ENCODE measurements at regions not wholly inside any gene's neighbourhood (a gene's known extent, or its start where the extent isn't known, plus 50 kb on each side); places are given as distances from the start of the nearest gene placed in this dataset.

- Histone ChIP-seq H2AFZ (ENCODE audit: low read depth, low read length) (no peak overlapping the region), H3K27ac (ENCODE audit: low read length) (no peak overlapping the region)
These were observed 595.5 kb downstream of the INHBA start for GRCh38 chr7:41107330-41107937.

GRCh38 chr7:41104631-41105030, 598.3 kb downstream of the INHBA start:
- Histone ChIP-seq H3K4me1 (ENCODE audit: low read length) (peaks cover 34% of the 10 kb centered on the region), H3K9me3 (ENCODE audit: insufficient read depth, low read length) (no peaks in the 10 kb centered on the region), H3K9ac (ENCODE audit: low read length) (no peak overlapping the region), H3K79me2 (ENCODE audit: low read length) (no peaks in the 10 kb centered on the region), H3K36me3 (replicated peaks; ENCODE audit: low read depth, low read length) (no peaks in the 10 kb centered on the region), H3K4me3 (ENCODE audit: low read length) (no peak overlapping the region), H3K4me2 (ENCODE audit: low read length) (no peak overlapping the region), H2AFZ (ENCODE audit: low read depth, low read length) (no peak overlapping the region), H4K20me1 (ENCODE audit: insufficient read depth, low read length) (no peaks in the 10 kb centered on the region), H3K27me3 (ENCODE audit: low read depth, low read length) (no peaks in the 10 kb centered on the region), H3K27ac (ENCODE audit: low read length) (no peak overlapping the region)
- no peak for TF ChIP-seq EZH2phosphoT487 (IDR thresholded peaks at IDR 0.05; ENCODE audit: low read depth)
- no peak for TF ChIP-seq CTCF (IDR thresholded peaks at IDR 0.05; ENCODE audit: low read depth, low read length)

More at GRCh38 chr7:41107330-41107937, 595.5 kb downstream of the INHBA start:
- Histone ChIP-seq H3K9me3 (ENCODE audit: insufficient read depth, low read length) (no peaks in the 10 kb centered on the region), H3K36me3 (replicated peaks; ENCODE audit: low read depth, low read length) (no peaks in the 10 kb centered on the region), H3K79me2 (ENCODE audit: low read length) (no peaks in the 10 kb centered on the region), H3K4me2 (ENCODE audit: low read length) (no peak overlapping the region), H3K4me3 (ENCODE audit: low read length) (no peak overlapping the region), H3K9ac (ENCODE audit: low read length) (no peak overlapping the region), H3K4me1 (ENCODE audit: low read length) (peaks cover 15% of the 10 kb centered on the region), H3K27me3 (ENCODE audit: low read depth, low read length) (no peaks in the 10 kb centered on the region), H4K20me1 (ENCODE audit: insufficient read depth, low read length) (no peaks in the 10 kb centered on the region)
- TF ChIP-seq EZH2phosphoT487 (IDR thresholded peaks at IDR 0.05; ENCODE audit: low read depth) (no peak), CTCF (IDR thresholded peaks at IDR 0.05; ENCODE audit: low read depth, low read length) (no peak)

- H3K27me3 ChIP-seq (ENCODE audit: low read depth, low read length) = no peaks in the 10 kb centered on the region
- no peaks in the 10 kb centered on the region for H3K9me3 ChIP-seq (ENCODE audit: insufficient read depth, low read length)
- no peaks in the 10 kb centered on the region for H4K20me1 ChIP-seq (ENCODE audit: insufficient read depth, low read length)
- no peaks in the 10 kb centered on the region for H3K36me3 ChIP-seq (replicated peaks; ENCODE audit: low read depth, low read length)
- H3K4me3 ChIP-seq (ENCODE audit: low read length) = peak overlapping the region; percentile 7; the same call in 1 of the 2 replicates
- peak overlapping the region; percentile 33 for H3K4me2 ChIP-seq (ENCODE audit: low read length)
- TF ChIP-seq EZH2phosphoT487 (IDR thresholded peaks at IDR 0.05; ENCODE audit: low read depth) = no peak
- no peak for TF ChIP-seq CTCF (IDR thresholded peaks at IDR 0.05; ENCODE audit: low read depth, low read length)
- no peaks in the 10 kb centered on the region for H3K79me2 ChIP-seq (ENCODE audit: low read length)
- H3K4me1 ChIP-seq (ENCODE audit: low read length) = peaks cover 34% of the 10 kb centered on the region
- 0 out of 2 replicates have a peak overlapping the region, but pooled peaks have one; percentile 14 for H3K9ac ChIP-seq (ENCODE audit: low read length)
- no peak overlapping the region for H2AFZ ChIP-seq (ENCODE audit: low read depth, low read length)
- peak overlapping the region; percentile 79 for H3K27ac ChIP-seq (ENCODE audit: low read length)
These were observed 599.6 kb downstream of the INHBA start for GRCh38 chr7:41103331-41103730.

- Histone ChIP-seq H3K9me3 (ENCODE audit: insufficient read depth, low read length) (no peaks in the 10 kb centered on the region), H4K20me1 (ENCODE audit: insufficient read depth, low read length) (no peaks in the 10 kb centered on the region), H3K27me3 (ENCODE audit: low read depth, low read length) (no peaks in the 10 kb centered on the region), H3K4me1 (ENCODE audit: low read length) (peaks cover 33% of the 10 kb centered on the region), H3K4me2 (ENCODE audit: low read length) (no peak overlapping the region), H3K36me3 (replicated peaks; ENCODE audit: low read depth, low read length) (no peaks in the 10 kb centered on the region), H3K79me2 (ENCODE audit: low read length) (no peaks in the 10 kb centered on the region), H2AFZ (ENCODE audit: low read depth, low read length) (no peak overlapping the region), H3K9ac (ENCODE audit: low read length) (no peak overlapping the region), H3K4me3 (ENCODE audit: low read length) (no peak overlapping the region), H3K27ac (ENCODE audit: low read length) (no peak overlapping the region)
- no peak for TF ChIP-seq EZH2phosphoT487 (IDR thresholded peaks at IDR 0.05; ENCODE audit: low read depth)
- TF ChIP-seq CTCF (IDR thresholded peaks at IDR 0.05; ENCODE audit: low read depth, low read length) = no peak
These were observed 604.0 kb downstream of the INHBA start for GRCh38 chr7:41098846-41099245.

Data from OCI-LY3 (cell line).